Panc1 (cell line): ENCODE measurements at regions not wholly inside any gene's neighbourhood (a gene's known extent, or its start where the extent isn't known, plus 50 kb on each side); places are given as distances from the start of the nearest gene placed in this dataset.

Experiments used
- ATAC-seq: fragments of 200-7000 bp; cut with Tn5 transposase; 2 replicates; pipeline ENCODE4 v1.9.1; 2020; ENCODE audit warnings: mild to moderate bottlenecking, moderate library complexity
- BruUV-seq: library from RNA; stranded (reverse); fragments of 400-500 nt; replicated peaks from 2 replicates; lab custom pipeline; 2021; lab: Mats Ljungman, UMichigan
- CTCF ChIA-PET: fragments of 300-600 bp; sonication (Branson Sonifier 250); formaldehyde crosslinking; loops from one replicate; lab custom pipeline; 2022; ENCODE audit warnings: antibody characterized with exemption; lab: Charles Lee
- POLR2A ChIA-PET: fragments of 300-600 bp; sonication (Branson Sonifier 250); formaldehyde crosslinking; loops from one replicate; lab custom pipeline; 2022; ENCODE audit warnings: antibody characterized with exemption; lab: Charles Lee
- DNase-seq: peaks from one replicate; pipeline ENCODE4 v3.0.0-alpha.2; 2010; ENCODE audit warnings: low read depth, low spot score
- H3K27ac ChIP-seq: 2 replicates; pipeline ENCODE4 v1.5.1; 2011; ENCODE audit warnings: mild to moderate bottlenecking, low read length, inconsistent platforms
- H3K27me3 ChIP-seq: fragments of 200-500 bp; sonication (Bioruptor generic); 2 replicates; pipeline ENCODE4 v1.6.0; 2014; ENCODE audit warnings: low read length, inconsistent platforms; ENCODE audit not compliant: control insufficient read depth, insufficient read depth
- H3K36me3 ChIP-seq: fragments of 200-500 bp; sonication (Bioruptor generic); 2 replicates; pipeline ENCODE4 v1.5.1; 2014; ENCODE audit warnings: inconsistent platforms, mild to moderate bottlenecking, low read length, moderate library complexity; ENCODE audit not compliant: control insufficient read depth, insufficient read depth
- H3K4me1 ChIP-seq: 2 replicates; pipeline ENCODE4 v1.5.1; 2011; ENCODE audit warnings: inconsistent platforms, mild to moderate bottlenecking, low read length, moderate library complexity; ENCODE audit not compliant: control insufficient read depth, insufficient read depth
- H3K4me3 ChIP-seq, 2 experiments: 2 replicates each; pipeline ENCODE4 v1.5.1; 2011 to 2012; ENCODE audit warnings: low read depth in 2 of 2, low read length in 2 of 2, mild to moderate bottlenecking in 2 of 2, inconsistent platforms in 1 of 2, moderate library complexity in 1 of 2
- H3K9me3 ChIP-seq: fragments of 200-500 bp; sonication (Bioruptor generic); 2 replicates; pipeline ENCODE4 v1.5.1; 2014; ENCODE audit warnings: low read depth, mild to moderate bottlenecking, inconsistent platforms, low read length, moderate library complexity; ENCODE audit not compliant: control insufficient read depth, insufficient read depth
- CTCF ChIP-seq: fragments of 450-650 bp; IDR thresholded peaks from 2 replicates; pipeline ENCODE4 v1.5.1; 2017; ENCODE audit warnings: mild to moderate bottlenecking
- POLR2AphosphoS5 ChIP-seq: IDR thresholded peaks from 2 replicates; pipeline ENCODE4 v1.6.1; 2012; ENCODE audit warnings: mild to moderate bottlenecking, low read depth, low read length, moderate library complexity
- REST ChIP-seq, 2 experiments: IDR thresholded peaks; 2 replicates each; pipeline ENCODE4 v1.6.1; 2011 to 2012; ENCODE audit warnings: low read depth in 2 of 2, control low read depth in 1 of 2, low read length in 1 of 2, mild to moderate bottlenecking in 1 of 2, moderate library complexity in 1 of 2; ENCODE audit not compliant: insufficient read depth in 1 of 2
- SIN3A ChIP-seq: IDR thresholded peaks from 2 replicates; pipeline ENCODE4 v1.6.1; 2012; ENCODE audit warnings: low read depth, mild to moderate bottlenecking, low read length, moderate library complexity, borderline replicate concordance; ENCODE audit not compliant: insufficient read depth
- TCF7L2 ChIP-seq: IDR thresholded peaks from 2 replicates; pipeline ENCODE4 v1.6.1; 2011; ENCODE audit warnings: mild to moderate bottlenecking, low read depth, low read length, inconsistent platforms
- in situ Hi-C: cut with HindIII; loops from 2 replicates; pipeline ENCODE4 v1.10.0; 2016; ENCODE audit warnings: low sequenced_read_pairs, low pct_unique_long_range_greater_than_20kb
- intact Hi-C: fragments of 100-400 bp; cut with micrococcal nuclease; formaldehyde crosslinking; loops from one replicate; pipeline ENCODE4 v1.10.0; 2022; ENCODE audit not compliant: unreplicated experiment

GRCh38 chr13:90032841-90033493, 1314.5 kb upstream of the MIR17HG start:
- Histone ChIP-seq H3K9me3 (no peaks in the 10 kb centered on the region), H3K36me3 (no peaks in the 10 kb centered on the region), H3K27me3 (no peaks in the 10 kb centered on the region), H3K27ac (no peak overlapping the region), H3K4me3 (no peak overlapping the region), H3K4me1 (no peaks in the 10 kb centered on the region)
- BruUV-seq, result no TSS peak
- intact Hi-C loops (no loop called here), in situ Hi-C loops (no loop called here)
- ATAC-seq (no peak), DNase-seq (no peak)
- CTCF ChIA-PET, result no interaction called here
- TF ChIP-seq REST (IDR thresholded peaks at IDR 0.05; ENCODE audit: insufficient read depth in 1 of 2, low read depth in 2 of 2, low read length in 1 of 2) (no peak), TCF7L2 (no peak), SIN3A (no peak), CTCF (no peak), POLR2AphosphoS5 (no peak)
- POLR2A ChIA-PET, result no interaction called here

- no peaks in the 10 kb centered on the region for H3K4me1 ChIP-seq
- intact Hi-C loops, result no loop called here
- no peaks in the 10 kb centered on the region for H3K9me3 ChIP-seq
- H3K27ac ChIP-seq, result no peak overlapping the region
- DNase-seq (no peak), ATAC-seq (no peak)
- CTCF ChIA-PET, result no interaction called here
- in situ Hi-C loops, result no loop called here
- TF ChIP-seq REST (IDR thresholded peaks at IDR 0.05; ENCODE audit: insufficient read depth in 1 of 2, low read depth in 2 of 2, low read length in 1 of 2), result no peak
- no peak for TF ChIP-seq CTCF
- no peak for TF ChIP-seq POLR2AphosphoS5
- TF ChIP-seq SIN3A, result no peak
- no peak for TF ChIP-seq TCF7L2
- POLR2A ChIA-PET, result no interaction called here
- no peak overlapping the region for H3K4me3 ChIP-seq
- no peaks in the 10 kb centered on the region for H3K27me3 ChIP-seq
- no TSS peak for BruUV-seq
- no peaks in the 10 kb centered on the region for H3K36me3 ChIP-seq
Observed at GRCh38 chr13:90039516-90039915, 1308.0 kb upstream of the MIR17HG start.
